Esophagus squamous epithelium (tissue), 4 donors: ENCODE measurements at regions not wholly inside any gene's neighbourhood (a gene's known extent, or its start where the extent isn't known, plus 50 kb on each side); places are given as distances from the start of the nearest gene placed in this dataset.

ENCODE experiments used
- CTCF ChIP-seq, 6 experiments: fragments of 450-650 bp in 4 of 6; fragments of 200-600 bp in 2 of 6; sonication (generic) in 2 of 6; IDR thresholded peaks; one replicate each; pipeline ENCODE4 v1.5.1; 2016 to 2019; ENCODE audit warnings: antibody characterized with exemption in 6 of 6, mild to moderate bottlenecking in 4 of 6, moderate library complexity in 4 of 6
- POLR2A ChIP-seq, 4 donors: fragments of 450-650 bp; IDR thresholded peaks; one replicate each; pipeline ENCODE4 v1.6.1; 2017; ENCODE audit warnings: antibody characterized with exemption in 4 of 4, mild to moderate bottlenecking in 4 of 4, moderate library complexity in 3 of 4

- no peak for TF ChIP-seq CTCF (IDR thresholded peaks at IDR 0.05)
- no peak for TF ChIP-seq POLR2A (IDR thresholded peaks at IDR 0.05)
These were observed 174.3 kb upstream of the KRR1 start for GRCh38 chr12:75685617-75686225.
